ENCODE measurements at regions not wholly inside any gene's neighbourhood (a gene's known extent, or its start where the extent isn't known, plus 50 kb on each side); places are given as distances from the start of the nearest gene placed in this dataset.

DNA sequence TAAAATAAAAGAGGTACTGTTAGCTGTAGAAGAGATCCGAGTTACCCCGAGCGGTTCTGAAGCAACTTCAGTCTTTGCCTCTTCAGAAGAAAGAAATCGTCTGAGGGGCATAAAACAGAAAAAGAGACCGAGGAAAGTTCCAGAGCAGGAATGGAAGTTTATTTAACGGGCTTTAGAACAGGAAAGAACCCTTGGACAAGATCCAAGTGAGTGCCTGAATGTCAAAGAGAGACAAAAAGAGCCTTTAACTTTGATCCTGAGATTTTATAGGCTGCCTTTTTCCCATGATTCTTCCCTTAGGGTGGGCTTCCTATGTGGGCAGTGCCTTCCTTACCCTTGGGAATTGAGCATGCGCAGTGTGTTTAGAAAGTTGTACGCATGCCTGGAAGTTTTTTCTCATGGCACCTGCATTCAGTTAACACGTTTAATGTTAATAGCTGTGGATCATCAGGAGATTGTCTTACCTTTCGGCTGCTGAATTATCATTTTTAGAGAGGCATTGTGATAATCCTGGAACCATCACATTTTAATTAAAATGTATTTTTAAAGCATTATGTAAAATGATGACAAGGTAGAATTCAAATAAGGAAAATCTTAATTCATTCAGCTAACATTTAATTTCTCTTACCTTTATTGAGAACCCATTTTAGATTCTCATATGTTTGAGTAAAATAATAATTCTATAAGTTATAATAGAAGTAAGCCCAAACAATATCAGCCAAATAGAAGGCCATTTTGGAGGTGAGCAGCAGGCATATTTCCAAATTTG, 269.5 kb upstream of the ZSWIM2 start:
- Histone ChIP-seq H3K9me3 (no peaks in the 10 kb centered on the region), H3K4me1 (no peaks in the 10 kb centered on the region), H3K4me3 (no peak overlapping the region), H3K27ac (replicated peaks in 1 of 4) (no peak overlapping the region), H3K36me3 (no peaks in the 10 kb centered on the region), H3K27me3 (no peaks in the 10 kb centered on the region)
- TF ChIP-seq, protein P1, sequence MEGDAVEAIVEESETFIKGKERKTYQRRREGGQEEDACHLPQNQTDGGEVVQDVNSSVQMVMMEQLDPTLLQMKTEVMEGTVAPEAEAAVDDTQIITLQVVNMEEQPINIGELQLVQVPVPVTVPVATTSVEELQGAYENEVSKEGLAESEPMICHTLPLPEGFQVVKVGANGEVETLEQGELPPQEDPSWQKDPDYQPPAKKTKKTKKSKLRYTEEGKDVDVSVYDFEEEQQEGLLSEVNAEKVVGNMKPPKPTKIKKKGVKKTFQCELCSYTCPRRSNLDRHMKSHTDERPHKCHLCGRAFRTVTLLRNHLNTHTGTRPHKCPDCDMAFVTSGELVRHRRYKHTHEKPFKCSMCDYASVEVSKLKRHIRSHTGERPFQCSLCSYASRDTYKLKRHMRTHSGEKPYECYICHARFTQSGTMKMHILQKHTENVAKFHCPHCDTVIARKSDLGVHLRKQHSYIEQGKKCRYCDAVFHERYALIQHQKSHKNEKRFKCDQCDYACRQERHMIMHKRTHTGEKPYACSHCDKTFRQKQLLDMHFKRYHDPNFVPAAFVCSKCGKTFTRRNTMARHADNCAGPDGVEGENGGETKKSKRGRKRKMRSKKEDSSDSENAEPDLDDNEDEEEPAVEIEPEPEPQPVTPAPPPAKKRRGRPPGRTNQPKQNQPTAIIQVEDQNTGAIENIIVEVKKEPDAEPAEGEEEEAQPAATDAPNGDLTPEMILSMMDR (IDR thresholded peaks at IDR 0.05), result no peak
- no peak for TF ChIP-seq POLR2A (IDR thresholded peaks at IDR 0.05; ENCODE audit: low read depth)
- no peak for TF ChIP-seq EP300 (IDR thresholded peaks at IDR 0.05)
- TF ChIP-seq POLR2AphosphoS5 (IDR thresholded peaks at IDR 0.05), result no peak
- intact Hi-C loops (cut with DNase I), result no loop called here
- DNase-seq (ENCODE audit: extremely low spot score), result no peak
- WGBS, result 77% methylated on average over 10 of the region's 10 CpGs

DNA sequence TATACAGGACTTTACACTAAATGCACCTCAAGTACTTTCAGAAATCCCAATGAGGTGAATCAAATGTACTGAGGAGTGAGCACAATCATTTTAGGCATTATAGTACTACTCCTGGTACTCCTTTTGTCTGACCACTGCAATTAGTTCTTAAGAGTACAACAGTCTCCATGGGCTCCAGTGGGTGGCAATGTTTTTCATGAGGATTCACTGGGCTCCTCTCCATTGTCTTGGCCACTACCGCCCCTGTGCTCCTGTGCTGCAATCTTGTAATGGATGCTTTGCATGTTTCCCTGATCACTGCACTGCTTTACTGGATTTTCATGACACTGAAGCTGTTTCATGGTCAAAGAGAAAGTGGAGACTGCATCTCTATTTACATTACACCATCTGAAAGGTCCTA, 268.5 kb upstream of the ZSWIM2 start:
- Histone ChIP-seq H3K4me3 (no peak overlapping the region), H3K36me3 (no peaks in the 10 kb centered on the region), H3K27ac (replicated peaks in 1 of 4) (no peak overlapping the region), H3K9me3 (no peaks in the 10 kb centered on the region), H3K27me3 (no peaks in the 10 kb centered on the region), H3K4me1 (no peaks in the 10 kb centered on the region)
- 81% methylated on average over 1 of the region's 1 CpG for WGBS
- DNase-seq (ENCODE audit: extremely low spot score), result no peak
- TF ChIP-seq, protein P1 (IDR thresholded peaks at IDR 0.05), result no peak
- TF ChIP-seq POLR2AphosphoS5 (IDR thresholded peaks at IDR 0.05) (no peak), EP300 (IDR thresholded peaks at IDR 0.05) (no peak), POLR2A (IDR thresholded peaks at IDR 0.05; ENCODE audit: low read depth) (no peak)
- intact Hi-C loops (cut with DNase I), result no loop called here

DNA sequence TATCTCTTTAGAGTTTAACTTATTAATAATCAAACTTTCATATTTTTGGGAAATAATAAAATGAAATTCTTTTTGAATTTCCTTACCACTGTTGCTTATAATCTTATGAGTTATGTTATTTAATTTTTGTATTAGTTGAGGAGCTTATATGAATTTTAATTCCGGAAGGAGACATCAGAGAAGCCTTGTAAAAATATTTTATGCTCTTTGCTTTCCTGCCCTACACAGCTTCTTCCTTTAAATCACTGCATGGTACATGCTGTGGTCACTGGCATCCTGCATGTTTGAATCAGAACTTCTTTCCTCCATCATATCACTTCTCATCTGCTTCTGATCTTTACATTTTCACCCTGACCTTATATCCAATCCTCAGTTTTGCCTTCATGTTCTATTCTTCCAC, 266.7 kb upstream of the ZSWIM2 start:
- DNase-seq (ENCODE audit: extremely low spot score), result no peak
- H3K36me3 ChIP-seq, result no peaks in the 10 kb centered on the region
- intact Hi-C loops (cut with DNase I), result no loop called here
- H3K9me3 ChIP-seq, result no peaks in the 10 kb centered on the region
- no peak overlapping the region for H3K4me3 ChIP-seq
- H3K27me3 ChIP-seq, result no peaks in the 10 kb centered on the region
- H3K27ac ChIP-seq (replicated peaks in 1 of 4), result no peak overlapping the region
- no peaks in the 10 kb centered on the region for H3K4me1 ChIP-seq
- 86% methylated on average over 1 of the region's 1 CpG for WGBS
- TF ChIP-seq POLR2AphosphoS5 (IDR thresholded peaks at IDR 0.05), result no peak
- TF ChIP-seq, protein P1 (IDR thresholded peaks at IDR 0.05), result no peak

DNA sequence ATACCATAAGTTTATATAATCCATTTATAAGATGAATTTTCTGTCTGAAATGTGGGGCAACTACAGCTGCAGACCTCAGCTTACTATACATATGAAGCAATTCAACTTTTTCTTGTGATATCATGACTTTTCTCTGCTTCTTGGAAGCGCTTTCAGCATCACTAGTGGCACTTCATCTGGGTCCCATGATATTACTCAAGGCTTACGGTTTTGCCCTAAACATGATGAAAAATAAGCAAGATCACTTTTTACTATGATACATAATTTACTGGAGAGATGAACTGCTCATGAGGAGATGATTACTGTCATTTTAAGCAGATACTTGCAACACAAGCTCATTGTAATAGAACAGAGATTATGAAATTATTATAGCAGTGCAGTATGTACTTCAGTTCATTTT, 258.0 kb upstream of the ZSWIM2 start:
- Histone ChIP-seq H3K27me3 (no peaks in the 10 kb centered on the region), H3K4me3 (no peak overlapping the region), H3K36me3 (no peaks in the 10 kb centered on the region), H3K27ac (replicated peaks in 1 of 4) (no peak overlapping the region), H3K9me3 (no peaks in the 10 kb centered on the region), H3K4me1 (no peaks in the 10 kb centered on the region)
- intact Hi-C loops (cut with DNase I), result no loop called here
- no peak for TF ChIP-seq EP300 (IDR thresholded peaks at IDR 0.05)
- no peak for TF ChIP-seq POLR2AphosphoS5 (IDR thresholded peaks at IDR 0.05)
- DNase-seq (ENCODE audit: extremely low spot score), result no peak
- 90% methylated on average over 2 of the region's 2 CpGs for WGBS

DNA sequence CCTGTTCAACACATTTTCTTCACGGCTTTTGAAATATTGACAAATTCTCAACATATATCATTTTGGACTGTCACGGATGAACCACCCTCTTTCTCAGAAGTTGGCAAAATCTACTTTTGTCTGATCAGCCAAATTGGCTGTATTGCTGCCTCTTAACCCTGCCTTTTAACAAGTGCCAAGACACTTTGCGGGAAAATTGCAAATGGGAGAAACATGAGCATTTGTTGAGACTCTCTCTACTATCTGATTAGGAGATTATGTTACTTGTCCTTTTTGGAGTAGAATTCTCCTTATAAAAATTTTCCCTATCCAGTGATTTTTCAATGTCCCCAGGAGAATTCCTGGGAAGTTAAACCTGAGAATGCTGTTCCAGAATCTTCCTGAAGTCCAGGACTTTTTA, 256.2 kb upstream of the ZSWIM2 start:
- no peaks in the 10 kb centered on the region for H3K36me3 ChIP-seq
- H3K4me1 ChIP-seq, result no peaks in the 10 kb centered on the region
- H3K9me3 ChIP-seq, result no peaks in the 10 kb centered on the region
- no peak for TF ChIP-seq POLR2A (IDR thresholded peaks at IDR 0.05; ENCODE audit: low read depth)
- TF ChIP-seq, protein P1 (IDR thresholded peaks at IDR 0.05), result no peak
- TF ChIP-seq POLR2AphosphoS5 (IDR thresholded peaks at IDR 0.05), result no peak
- TF ChIP-seq EP300 (IDR thresholded peaks at IDR 0.05), result no peak
- no peak for DNase-seq (ENCODE audit: extremely low spot score)
- no peaks in the 10 kb centered on the region for H3K27me3 ChIP-seq
- intact Hi-C loops (cut with DNase I), result no loop called here
- H3K4me3 ChIP-seq, result no peak overlapping the region
- 84% methylated on average over 3 of the region's 3 CpGs for WGBS
- no peak overlapping the region for H3K27ac ChIP-seq (replicated peaks in 1 of 4)
